Transverse colon (tissue), 4 donors: ENCODE measurements at regions not wholly inside any gene's neighbourhood (a gene's known extent, or its start where the extent isn't known, plus 50 kb on each side); places are given as distances from the start of the nearest gene placed in this dataset.

Source experiments
- DNase-seq: peaks from one replicate; pipeline ENCODE4 v3.0.0-alpha.2; 2019
- H3K27ac ChIP-seq, 4 donors: fragments of 200-600 bp; sonication (generic); 2 replicates each; pipeline ENCODE4 v1.5.1; 2016 to 2018; ENCODE audit warnings: inconsistent platforms in 4 of 4
- H3K27me3 ChIP-seq: fragments of 200-600 bp; sonication (generic); 2 replicates; pipeline ENCODE4 v1.5.1; 2017; ENCODE audit warnings: inconsistent platforms
- H3K36me3 ChIP-seq, 4 donors: fragments of 200-600 bp; sonication (generic); 2 replicates each; pipeline ENCODE4 v1.5.1; 2017 to 2019; ENCODE audit warnings: inconsistent platforms in 4 of 4
- H3K4me1 ChIP-seq, 4 donors: fragments of 200-600 bp; sonication (generic); 2 replicates each; pipeline ENCODE4 v1.5.1; 2017 to 2020; ENCODE audit warnings: inconsistent platforms in 4 of 4
- H3K4me3 ChIP-seq, 4 donors: fragments of 200-600 bp; sonication (generic); 1 replicate in 1 of 4; 2 replicates in 3 of 4; pipeline versions ENCODE4 v1.5.1 to v1.6.1; 2017 to 2019; ENCODE audit warnings: inconsistent platforms in 4 of 4
- H3K9me3 ChIP-seq, 2 donors: fragments of 200-600 bp; sonication (generic); 2 replicates each; pipeline ENCODE4 v1.5.1; 2017 to 2019; ENCODE audit warnings: inconsistent platforms in 2 of 2
- CTCF ChIP-seq, 5 experiments: fragments of 200-600 bp in 3 of 5; fragments of 450-650 bp in 2 of 5; sonication (generic) in 3 of 5; IDR thresholded peaks; 1 replicate in 2 of 5; 2 replicates in 3 of 5; pipeline ENCODE4 v1.5.1; 2016 to 2017; ENCODE audit warnings: antibody characterized with exemption in 5 of 5, inconsistent platforms in 3 of 5, mild to moderate bottlenecking in 2 of 5, moderate library complexity in 1 of 5
- EP300 ChIP-seq: sonication (generic); formaldehyde crosslinking; IDR thresholded peaks from one replicate; pipeline ENCODE4 v1.6.1; 2017; ENCODE audit warnings: antibody characterized with exemption, low read depth
- POLR2A ChIP-seq: fragments of 450-650 bp; IDR thresholded peaks from one replicate; pipeline ENCODE4 v1.6.1; 2016; ENCODE audit warnings: antibody characterized with exemption, mild to moderate bottlenecking, moderate library complexity
- POLR2AphosphoS5 ChIP-seq, 3 donors: sonication (generic); formaldehyde crosslinking; IDR thresholded peaks; one replicate each; pipeline ENCODE4 v1.6.1; 2016; ENCODE audit warnings: antibody characterized with exemption in 3 of 3
- WGBS, 2 donors: methylation state at CpG; one replicate each; pipeline ENCODE4 v1.1.5; 2018; ENCODE audit warnings: low coverage in 1 of 2; 5-methylcytosine and 5-hydroxymethylcytosine counted together
- in situ Hi-C, 4 donors: fragments of 200-750 bp; cut with MboI; loops; one replicate each; pipeline versions ENCODE4 v1.15.0 to v1.15.1; 2017; ENCODE audit warnings: low sequenced_read_pairs in 3 of 4, low pct_ligation_motif_present in 1 of 4, low pct_unique_long_range_greater_than_20kb in 1 of 4
- intact Hi-C: fragments of 100-400 bp; cut with DNase I; formaldehyde crosslinking; loops from one replicate; pipeline ENCODE4 v1.15.1; 2023; ENCODE audit warnings: low total_unique reads

- Histone ChIP-seq H3K4me3 (no peak overlapping the region), H3K36me3 (no peaks in the 10 kb centered on the region), H3K27me3 (peaks cover 7% of the 10 kb centered on the region), H3K4me1 (no peaks in the 10 kb centered on the region), H3K9me3 (no peaks in the 10 kb centered on the region), H3K27ac (no peak overlapping the region)
- in situ Hi-C loops (no loop called here), intact Hi-C loops (no loop called here)
- 89 to 100% methylated on average over 3 to 4 of the region's 4 CpGs for WGBS, 2 donors
- no peak for DNase-seq
- TF ChIP-seq POLR2AphosphoS5 (IDR thresholded peaks at IDR 0.05) (no peak), CTCF (IDR thresholded peaks at IDR 0.05) (no peak), POLR2A (no peak), EP300 (no peak)
These were observed 118.0 kb upstream of the G2E3 start for GRCh38 chr14:30440961-30441360.

- H3K27ac ChIP-seq = no peak overlapping the region
- WGBS, 2 donors = 52% methylated on average over 7 of the region's 7 CpGs
- H3K4me1 ChIP-seq = no peaks in the 10 kb centered on the region
- H3K9me3 ChIP-seq = no peaks in the 10 kb centered on the region
- TF ChIP-seq CTCF (IDR thresholded peaks at IDR 0.05) (no peak), POLR2AphosphoS5 (IDR thresholded peaks at IDR 0.05) (no peak), EP300 (no peak), POLR2A (no peak)
- peaks cover 7% of the 10 kb centered on the region for H3K27me3 ChIP-seq
- H3K36me3 ChIP-seq = no peaks in the 10 kb centered on the region
- intact Hi-C loops (no loop called here), in situ Hi-C loops (no loop called here)
- DNase-seq = no peak
- H3K4me3 ChIP-seq = no peak overlapping the region
These were observed 115.5 kb upstream of the G2E3 start for GRCh38 chr14:30443368-30444007.

- no peaks in the 10 kb centered on the region for H3K9me3 ChIP-seq
- TF ChIP-seq POLR2A (no peak), EP300 (no peak), POLR2AphosphoS5 (IDR thresholded peaks at IDR 0.05) (no peak), CTCF (IDR thresholded peaks at IDR 0.05) (no peak)
- H3K36me3 ChIP-seq = no peaks in the 10 kb centered on the region
- intact Hi-C loops = no loop called here
- H3K27ac ChIP-seq = no peak overlapping the region
- no peak overlapping the region for H3K4me3 ChIP-seq
- peaks cover 7% of the 10 kb centered on the region for H3K27me3 ChIP-seq
- 67 to 76% methylated on average over 1 of the region's 1 CpG for WGBS, 2 donors
- H3K4me1 ChIP-seq = no peaks in the 10 kb centered on the region
- in situ Hi-C loops = no loop called here
- DNase-seq = no peak
These were observed 114.5 kb upstream of the G2E3 start for GRCh38 chr14:30444451-30444850.

GRCh38 chr14:30445011-30445793 lies 113.8 kb upstream of the G2E3 start:
- Histone ChIP-seq H3K36me3 (no peaks in the 10 kb centered on the region), H3K9me3 (no peaks in the 10 kb centered on the region), H3K27ac (no peak overlapping the region), H3K27me3 (peaks cover 7% of the 10 kb centered on the region), H3K4me3 (no peak overlapping the region), H3K4me1 (no peaks in the 10 kb centered on the region)
- 67% methylated on average over 5 to 6 of the region's 6 CpGs for WGBS, 2 donors
- TF ChIP-seq POLR2A = no peak
- no peak for TF ChIP-seq CTCF (IDR thresholded peaks at IDR 0.05)
- no peak for TF ChIP-seq POLR2AphosphoS5 (IDR thresholded peaks at IDR 0.05)
- no peak for DNase-seq
- intact Hi-C loops = no loop called here
- in situ Hi-C loops = no loop called here
